Gastrocnemius medialis (tissue), 4 donors: ENCODE measurements at regions not wholly inside any gene's neighbourhood (a gene's known extent, or its start where the extent isn't known, plus 50 kb on each side); places are given as distances from the start of the nearest gene placed in this dataset.

Source experiments
- ATAC-seq, 2 donors: fragments of 150-250 bp; one replicate each; pipeline ENCODE4 v1.9.1; 2016
- DNase-seq, 2 donors: peaks; one replicate each; pipeline ENCODE4 v3.0.0-alpha.2; 2019
- H3K27ac ChIP-seq, 4 donors: fragments of 200-600 bp; sonication (generic); 1 replicate in 1 of 4; 2 replicates in 3 of 4; pipeline ENCODE4 v1.5.1; 2016 to 2018; ENCODE audit warnings: mild to moderate bottlenecking in 2 of 4, moderate library complexity in 1 of 4
- H3K27me3 ChIP-seq, 3 donors: fragments of 200-600 bp; sonication (generic) in 2 of 3; 1 replicate in 1 of 3; 2 replicates in 2 of 3; pipeline versions ENCODE4 v1.5.1 to v1.6.0; 2016 to 2019; ENCODE audit warnings: mild to moderate bottlenecking in 1 of 3, moderate library complexity in 1 of 3
- H3K36me3 ChIP-seq, 2 donors: fragments of 200-600 bp; sonication (generic) in 1 of 2; one replicate each; pipeline ENCODE4 v1.5.1; 2017 to 2018
- H3K4me1 ChIP-seq, 2 donors: fragments of 200-600 bp; sonication (generic) in 1 of 2; one replicate each; pipeline ENCODE4 v1.5.1; 2016 to 2017; ENCODE audit warnings: mild to moderate bottlenecking in 2 of 2
- H3K4me3 ChIP-seq, 4 donors: fragments of 200-600 bp; sonication (generic) in 3 of 4; 1 replicate in 1 of 4; 2 replicates in 3 of 4; pipeline ENCODE4 v1.5.1; 2016 to 2019; ENCODE audit warnings: mild to moderate bottlenecking in 2 of 4
- H3K9me3 ChIP-seq, 3 donors: fragments of 200-600 bp; sonication (generic) in 2 of 3; 1 replicate in 1 of 3; 2 replicates in 2 of 3; pipeline ENCODE4 v1.5.1; 2016 to 2019
- POLR2A ChIP-seq, 2 donors: fragments of 450-650 bp; IDR thresholded peaks; one replicate each; pipeline ENCODE4 v1.6.1; 2017; ENCODE audit warnings: antibody characterized with exemption in 2 of 2, mild to moderate bottlenecking in 2 of 2, moderate library complexity in 2 of 2
- in situ Hi-C, 4 donors: fragments of 200-750 bp; cut with MboI; loops; one replicate each; pipeline versions ENCODE4 v1.15.0 to v1.8.0; 2017; ENCODE audit warnings: low sequenced_read_pairs in 4 of 4
- intact Hi-C: fragments of 100-400 bp; cut with DNase I; formaldehyde crosslinking; loops from one replicate; pipeline ENCODE4 v1.15.1; 2023; ENCODE audit warnings: low total_unique reads
- TF ChIP-seq, protein P1 (sequence below), 5 experiments: fragments of 450-650 bp in 3 of 5; fragments of 200-600 bp in 2 of 5; sonication (generic) in 2 of 5; IDR thresholded peaks in 4 of 5; conservative IDR thresholded peaks in 1 of 5; 1 replicate in 4 of 5; 2 replicates in 1 of 5; pipeline ENCODE4 v1.5.1; 2016 to 2019; ENCODE audit warnings: antibody characterized with exemption in 5 of 5, mild to moderate bottlenecking in 3 of 5, moderate library complexity in 3 of 5

DNA sequence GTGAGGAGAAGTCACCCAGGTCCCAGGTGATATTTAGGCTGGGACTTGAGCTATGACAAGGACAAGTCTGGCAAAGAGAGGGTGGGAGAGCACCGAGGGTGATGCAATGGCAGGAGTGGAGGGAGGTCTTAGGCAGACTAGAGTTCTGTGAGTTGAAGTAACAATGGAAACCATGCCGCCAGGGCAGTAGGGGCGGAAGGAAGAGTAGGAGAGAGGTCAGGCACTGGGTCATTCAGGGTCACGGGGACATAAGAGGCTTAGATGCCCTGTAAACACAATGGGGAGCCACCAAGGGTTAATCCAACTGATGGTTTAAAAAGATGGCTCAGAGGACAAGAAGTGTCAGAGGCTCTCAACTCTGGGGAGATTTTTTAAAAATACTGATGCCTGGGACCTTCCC is 199.7 kb upstream of the LRTM1 start:
- intact Hi-C loops (no loop called here), in situ Hi-C loops (no loop called here)
- Histone ChIP-seq H3K4me3 (no peak overlapping the region), H3K27me3 (peaks cover 0 to 5% (median 0%) of the 10 kb centered on the region in 3 donors), H3K4me1 (no peaks in the 10 kb centered on the region), H3K9me3 (no peaks in the 10 kb centered on the region), H3K27ac (no peak overlapping the region), H3K36me3 (no peaks in the 10 kb centered on the region)
- DNase-seq (no peak), ATAC-seq (no peak)
- no peak for TF ChIP-seq POLR2A (IDR thresholded peaks at IDR 0.05)

DNA sequence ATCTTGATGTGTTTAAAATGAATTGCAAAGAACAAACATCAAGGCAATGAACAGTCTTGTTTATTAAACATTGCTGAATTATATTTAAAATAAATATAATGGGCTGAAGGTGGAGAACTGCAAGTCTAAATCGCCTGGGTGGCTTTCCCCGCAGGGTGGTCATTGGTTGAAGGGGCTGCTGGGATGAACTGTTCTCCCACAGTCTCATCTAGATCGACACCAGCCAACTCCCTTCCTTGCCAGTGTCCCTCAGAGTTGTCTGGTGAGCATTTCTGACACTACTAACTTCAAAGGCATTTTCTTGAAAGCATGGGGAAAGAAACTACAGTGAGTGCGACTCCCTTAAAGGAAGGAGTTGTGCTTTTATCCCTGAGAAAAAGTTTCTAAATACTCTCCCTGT is 196.5 kb upstream of the LRTM1 start:
- H3K36me3 ChIP-seq = no peaks in the 10 kb centered on the region
- no peaks in the 10 kb centered on the region for H3K9me3 ChIP-seq
- H3K4me1 ChIP-seq = no peaks in the 10 kb centered on the region
- no peak overlapping the region for H3K4me3 ChIP-seq
- H3K27me3 ChIP-seq = peaks cover 0 to 5% (median 0%) of the 10 kb centered on the region in 3 donors
- TF ChIP-seq, protein P1, sequence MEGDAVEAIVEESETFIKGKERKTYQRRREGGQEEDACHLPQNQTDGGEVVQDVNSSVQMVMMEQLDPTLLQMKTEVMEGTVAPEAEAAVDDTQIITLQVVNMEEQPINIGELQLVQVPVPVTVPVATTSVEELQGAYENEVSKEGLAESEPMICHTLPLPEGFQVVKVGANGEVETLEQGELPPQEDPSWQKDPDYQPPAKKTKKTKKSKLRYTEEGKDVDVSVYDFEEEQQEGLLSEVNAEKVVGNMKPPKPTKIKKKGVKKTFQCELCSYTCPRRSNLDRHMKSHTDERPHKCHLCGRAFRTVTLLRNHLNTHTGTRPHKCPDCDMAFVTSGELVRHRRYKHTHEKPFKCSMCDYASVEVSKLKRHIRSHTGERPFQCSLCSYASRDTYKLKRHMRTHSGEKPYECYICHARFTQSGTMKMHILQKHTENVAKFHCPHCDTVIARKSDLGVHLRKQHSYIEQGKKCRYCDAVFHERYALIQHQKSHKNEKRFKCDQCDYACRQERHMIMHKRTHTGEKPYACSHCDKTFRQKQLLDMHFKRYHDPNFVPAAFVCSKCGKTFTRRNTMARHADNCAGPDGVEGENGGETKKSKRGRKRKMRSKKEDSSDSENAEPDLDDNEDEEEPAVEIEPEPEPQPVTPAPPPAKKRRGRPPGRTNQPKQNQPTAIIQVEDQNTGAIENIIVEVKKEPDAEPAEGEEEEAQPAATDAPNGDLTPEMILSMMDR (IDR thresholded peaks at IDR 0.05 in 4 of 5, conservative IDR thresholded peaks at IDR 0.05 in 1 of 5) = no peak
- no peak for TF ChIP-seq POLR2A (IDR thresholded peaks at IDR 0.05)
- in situ Hi-C loops (no loop called here), intact Hi-C loops (no loop called here)
- DNase-seq = no peak
- no peak for ATAC-seq
- H3K27ac ChIP-seq = no peak overlapping the region
